ENCODE measurements at regions not wholly inside any gene's neighbourhood (a gene's known extent, or its start where the extent isn't known, plus 50 kb on each side); places are given as distances from the start of the nearest gene placed in this dataset.

DNA sequence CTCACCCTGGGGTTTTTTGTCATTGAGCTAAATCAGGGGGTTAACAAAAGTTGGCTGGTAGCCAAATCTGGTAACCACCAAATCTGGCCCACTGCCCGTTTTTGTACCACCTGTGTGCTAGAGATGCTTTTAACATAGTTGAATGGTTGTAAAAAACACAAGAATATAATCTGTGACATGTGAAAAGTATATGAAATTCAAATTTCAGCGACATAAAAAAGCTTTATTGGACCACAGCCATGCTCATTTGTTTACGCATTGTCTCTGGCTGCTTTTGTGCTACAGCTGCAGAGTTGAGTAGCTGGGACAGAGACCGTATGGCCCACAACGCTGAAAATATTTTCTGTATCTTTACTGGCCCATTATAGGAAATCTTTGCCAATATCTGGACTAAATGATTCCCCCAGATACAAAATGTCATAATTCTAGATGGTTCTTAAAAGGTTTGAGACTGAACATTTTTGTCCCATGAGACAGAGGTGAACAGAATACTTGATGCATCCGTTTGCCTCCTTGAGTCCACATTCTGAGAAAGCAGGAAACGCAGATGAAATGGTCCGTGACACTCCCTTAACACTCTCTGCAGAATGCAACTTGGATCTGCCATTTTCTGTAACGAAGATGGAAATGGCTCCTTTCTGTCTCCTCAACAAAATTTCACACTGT is 120.9 kb upstream of the PDZRN3 start:
- no peak for DNase-seq (ENCODE audit: low spot score)

DNA sequence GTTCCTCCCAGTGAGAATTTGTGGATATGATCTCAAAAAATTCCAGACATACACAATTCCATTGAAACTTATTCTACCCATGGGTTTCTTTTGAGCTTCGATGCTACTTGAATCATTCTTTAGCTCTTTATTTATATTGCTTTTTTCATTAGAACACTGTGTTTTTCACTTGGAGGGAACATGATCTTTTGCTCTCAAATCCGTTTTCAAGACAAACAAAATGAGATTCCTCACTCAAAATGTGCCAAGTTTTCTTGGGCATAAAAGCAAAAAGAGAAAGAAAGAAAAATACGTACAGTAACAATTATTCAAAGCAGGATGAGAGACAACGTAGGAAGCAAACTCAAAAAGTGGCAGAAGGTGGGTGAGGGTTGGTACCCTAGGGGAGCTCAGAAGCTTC is 118.8 kb upstream of the PDZRN3 start:
- DNase-seq (ENCODE audit: low spot score): no peak

DNA sequence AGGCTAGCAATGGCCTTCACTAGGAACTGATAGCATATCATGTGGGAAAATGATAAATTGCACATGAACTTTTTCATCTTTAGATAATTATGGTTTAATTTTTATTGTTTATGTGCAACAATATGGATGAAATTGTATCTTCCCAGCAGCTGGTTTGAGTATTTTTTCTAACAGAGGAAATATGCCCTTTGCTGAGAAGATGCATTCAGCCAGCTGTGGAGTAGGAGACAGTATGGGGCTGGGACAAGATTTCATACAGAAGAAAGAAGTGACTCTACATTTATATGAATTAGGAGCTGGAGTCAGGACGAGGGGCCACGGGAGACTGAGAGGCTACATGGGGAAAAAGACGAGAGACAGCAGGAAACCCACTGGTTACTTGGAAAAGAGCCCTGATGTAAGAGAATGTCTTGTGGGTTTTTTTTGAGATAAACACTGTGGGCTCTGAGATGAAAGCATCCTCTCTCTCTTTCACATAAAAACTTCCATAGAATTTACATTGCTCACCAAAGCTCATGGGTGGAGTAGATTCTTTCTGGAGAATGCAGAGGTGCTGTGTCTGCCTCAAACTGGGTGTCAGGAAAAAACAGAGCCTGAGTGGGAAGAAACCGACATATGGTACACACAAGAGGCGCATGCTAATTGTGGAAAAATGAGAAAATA is 115.2 kb upstream of the PDZRN3 start:
- no peak for DNase-seq (ENCODE audit: low spot score)

DNA sequence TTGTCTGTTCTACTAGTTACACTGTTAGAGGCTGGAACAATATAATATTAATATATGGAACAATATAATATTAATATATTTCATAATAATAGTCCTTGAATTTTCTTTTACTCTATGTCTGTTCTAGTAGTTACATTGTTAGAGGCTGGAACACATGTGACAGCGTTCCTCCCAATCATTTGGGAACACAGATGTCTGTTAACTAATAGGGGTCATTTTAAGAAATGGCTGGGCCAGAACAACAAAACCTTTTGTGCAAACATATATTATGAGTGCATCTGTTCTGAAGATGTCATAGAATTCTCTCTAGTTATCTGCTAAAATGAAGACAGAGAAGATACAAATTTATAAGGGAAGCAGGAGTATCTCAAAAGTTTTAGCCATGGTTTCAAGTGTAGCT is 114.0 kb upstream of the PDZRN3 start:
- DNase-seq (ENCODE audit: low spot score): no peak

DNA sequence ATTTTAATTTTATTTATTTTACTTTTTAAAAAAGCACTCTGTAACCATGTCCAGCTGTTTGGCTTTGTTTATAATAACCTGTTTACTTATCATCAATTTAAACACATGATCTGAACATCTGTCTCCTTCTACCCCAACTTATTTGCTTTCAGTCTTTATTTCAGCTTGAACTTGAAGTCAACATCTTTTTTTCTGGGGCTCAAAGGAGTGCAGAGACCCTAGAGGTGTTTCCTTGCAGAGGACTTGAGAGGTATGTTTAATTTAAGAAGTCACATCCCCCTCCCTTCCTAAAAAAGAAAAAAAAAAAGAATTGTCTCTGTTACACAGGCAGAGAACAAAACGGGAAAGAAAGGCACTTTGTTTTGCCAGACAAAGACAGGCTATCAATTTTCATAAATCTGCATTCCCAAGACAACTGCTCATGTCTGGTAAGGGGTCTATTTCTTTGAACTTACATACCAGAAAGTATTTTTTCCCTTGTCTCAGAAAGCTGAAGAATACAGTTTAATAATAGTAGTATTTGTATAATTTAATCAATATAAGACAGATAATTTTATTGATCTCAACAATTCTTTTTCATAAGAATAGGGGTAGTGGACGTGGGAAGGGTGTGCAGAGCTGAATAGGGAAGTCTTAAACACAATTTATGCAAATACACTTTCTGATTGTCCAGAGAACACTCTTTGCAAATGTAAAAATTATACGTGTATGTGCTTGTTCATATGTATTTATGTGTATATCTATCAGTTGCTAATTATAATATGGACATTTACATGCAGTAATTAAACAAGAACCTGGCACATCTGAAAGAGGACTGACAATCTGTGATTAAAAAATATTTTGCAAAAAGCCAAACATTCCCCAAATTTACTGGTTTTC is 109.7 kb upstream of the PDZRN3 start:
- DNase-seq (ENCODE audit: low spot score): no peak

DNA sequence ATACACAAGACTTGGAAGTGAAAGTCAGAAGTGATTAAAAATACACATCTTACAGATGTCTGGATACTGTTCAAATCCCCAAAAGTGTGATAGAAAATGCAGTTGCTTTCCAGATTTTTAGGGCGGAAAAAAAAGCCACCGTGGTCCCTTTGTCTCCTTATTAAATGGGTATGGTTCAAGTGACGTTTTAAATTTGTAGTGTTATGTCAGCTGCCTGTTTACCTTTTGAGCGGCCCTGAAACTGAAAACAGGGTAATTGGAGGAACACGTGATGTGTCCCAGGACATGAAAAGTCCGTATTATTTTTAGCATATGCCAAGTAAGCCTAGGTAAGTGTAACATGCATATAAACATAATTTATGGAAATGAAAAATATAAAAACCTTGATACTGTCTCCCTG is 109.0 kb upstream of the PDZRN3 start:
- DNase-seq (ENCODE audit: low spot score): no peak

DNA sequence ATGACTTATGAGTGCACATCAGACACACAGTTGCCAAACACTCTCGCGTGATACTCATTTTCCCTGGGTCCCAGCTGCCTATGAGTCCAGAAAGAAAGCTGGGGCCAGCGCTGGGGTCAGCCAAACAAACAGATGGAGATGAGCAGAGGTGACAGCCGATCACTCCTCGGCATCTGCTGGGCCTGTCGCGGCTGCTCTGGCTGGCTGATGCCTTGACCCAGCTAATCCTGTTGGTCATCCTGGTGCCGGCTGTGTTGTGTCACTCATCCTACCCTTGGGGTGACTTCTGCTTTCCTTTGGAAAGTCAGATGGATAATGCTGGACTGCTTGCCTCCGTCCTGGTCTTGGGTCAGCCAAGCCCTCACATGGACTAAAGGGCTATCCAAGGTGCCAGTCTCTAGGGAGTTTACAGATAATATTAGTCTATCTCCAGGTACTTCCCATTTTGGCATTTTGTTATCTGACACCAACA is 105.3 kb upstream of the PDZRN3 start:
- DNase-seq (ENCODE audit: low spot score): no peak

DNA sequence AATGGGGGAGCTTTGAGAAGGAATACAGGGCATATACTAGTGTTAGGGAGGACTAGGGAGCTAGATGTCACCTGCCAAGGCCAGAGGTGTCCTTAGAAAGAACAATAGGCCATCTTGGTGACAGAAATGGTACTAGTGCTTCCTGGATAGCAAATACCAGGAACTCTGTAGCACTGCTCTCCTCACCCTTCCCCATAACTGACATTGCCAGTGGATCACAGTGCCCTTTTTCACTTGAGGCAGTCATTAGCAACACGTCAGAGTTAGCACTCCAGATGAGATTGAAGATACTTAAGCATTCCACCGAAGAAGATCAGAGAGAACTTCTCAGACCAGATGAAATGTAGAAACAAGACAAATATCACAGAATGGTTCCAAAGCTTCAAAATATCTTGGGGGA is 103.1 kb upstream of the PDZRN3 start:
- DNase-seq (ENCODE audit: low spot score): no peak

DNA sequence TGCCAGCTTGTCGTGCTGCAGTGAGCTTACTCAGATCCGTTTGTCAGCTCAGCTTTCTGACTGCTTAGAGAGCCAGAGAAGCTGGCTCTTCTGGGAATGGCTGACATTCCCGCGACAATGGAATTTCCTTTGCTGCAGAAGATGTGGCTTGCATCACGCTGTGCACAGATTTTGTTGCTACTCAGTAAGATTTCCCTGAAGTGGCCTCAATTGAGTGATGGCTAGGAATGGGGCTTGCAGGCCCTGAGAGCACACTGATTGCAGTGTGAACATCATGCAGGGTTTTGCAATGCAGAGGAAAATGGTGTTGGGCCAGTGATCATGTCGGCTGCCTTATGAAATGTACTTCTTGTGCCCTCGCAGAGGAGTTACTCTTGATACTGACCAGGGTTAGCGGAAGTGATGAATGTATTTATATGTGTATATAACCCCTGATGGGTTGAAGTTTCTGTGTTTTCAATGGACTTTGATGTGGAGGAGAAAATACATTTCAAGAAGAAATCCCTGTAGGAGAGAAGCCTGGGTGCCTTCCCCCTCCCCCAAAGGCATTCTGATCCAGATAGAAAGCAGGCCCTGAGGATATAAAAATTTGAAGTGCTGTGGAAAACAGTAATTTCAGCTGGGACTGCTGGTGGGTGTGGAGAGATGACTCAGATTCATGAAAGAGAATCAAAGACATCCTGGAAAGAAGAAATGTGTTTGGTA is 102.5 kb upstream of the PDZRN3 start:
- no peak for DNase-seq (ENCODE audit: low spot score)

DNA sequence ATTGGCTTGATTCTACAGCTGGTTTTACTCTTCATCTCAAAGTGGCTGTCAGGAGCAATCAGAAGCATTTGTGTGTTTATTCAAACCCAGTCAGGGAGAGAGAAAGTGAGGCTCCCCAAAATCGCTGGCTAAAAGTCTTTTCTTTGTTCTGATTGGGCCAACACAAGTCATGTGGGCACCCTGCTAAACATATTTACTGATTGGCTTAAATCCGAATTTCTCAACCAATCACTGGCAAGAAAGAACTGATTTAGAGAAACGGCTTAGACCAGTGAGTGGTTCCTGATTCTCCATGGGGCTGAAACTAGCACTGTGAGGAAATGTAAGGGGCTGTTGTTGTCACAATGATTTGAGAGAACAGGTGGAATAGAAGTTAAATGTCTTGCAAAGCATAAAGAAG is 98.9 kb upstream of the PDZRN3 start:
- peak; percentile 29 for DNase-seq (ENCODE audit: low spot score)

DNA sequence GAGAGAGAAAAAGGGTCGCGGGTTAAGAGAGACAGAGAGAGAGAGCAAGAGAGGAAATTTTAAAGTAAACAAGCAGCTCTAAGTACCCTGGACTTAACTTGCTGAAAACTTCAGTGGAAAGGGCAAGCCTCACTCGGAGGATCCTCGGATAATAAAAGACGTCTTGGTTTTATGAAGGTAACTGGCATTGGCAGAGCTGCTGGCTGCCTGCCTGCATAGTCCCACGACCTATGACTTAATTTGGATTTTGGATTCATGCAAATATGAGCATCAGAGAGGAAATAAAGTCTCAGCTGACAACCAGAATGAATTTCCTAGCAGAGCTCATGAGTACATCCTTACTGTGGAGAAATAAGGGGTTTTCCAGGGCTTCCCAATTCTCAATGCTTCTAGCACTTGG is 95.1 kb upstream of the PDZRN3 start:
- no peak for DNase-seq (ENCODE audit: low spot score)

DNA sequence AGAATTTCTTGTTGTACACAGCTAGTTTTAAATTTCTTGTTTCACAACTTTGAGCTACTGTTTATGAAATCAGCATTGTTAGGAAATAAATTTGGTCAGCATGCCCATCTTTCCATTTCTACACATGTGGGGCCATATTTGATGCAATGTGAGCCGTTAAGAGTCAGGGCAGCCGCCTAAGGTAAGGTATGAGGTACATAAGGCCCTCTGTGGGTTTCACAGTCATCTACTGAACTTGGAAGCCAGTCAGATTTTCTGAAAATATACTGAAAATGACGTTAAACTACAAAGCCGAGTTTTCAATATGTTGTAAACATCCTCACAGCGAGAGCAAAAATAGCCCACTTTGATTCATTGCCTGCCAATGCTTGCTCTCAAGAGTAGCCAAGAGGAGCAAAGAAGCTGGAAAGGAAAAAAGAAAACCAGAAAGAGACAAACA is 94.7 kb upstream of the PDZRN3 start:
- no peak for DNase-seq (ENCODE audit: low spot score)

DNA sequence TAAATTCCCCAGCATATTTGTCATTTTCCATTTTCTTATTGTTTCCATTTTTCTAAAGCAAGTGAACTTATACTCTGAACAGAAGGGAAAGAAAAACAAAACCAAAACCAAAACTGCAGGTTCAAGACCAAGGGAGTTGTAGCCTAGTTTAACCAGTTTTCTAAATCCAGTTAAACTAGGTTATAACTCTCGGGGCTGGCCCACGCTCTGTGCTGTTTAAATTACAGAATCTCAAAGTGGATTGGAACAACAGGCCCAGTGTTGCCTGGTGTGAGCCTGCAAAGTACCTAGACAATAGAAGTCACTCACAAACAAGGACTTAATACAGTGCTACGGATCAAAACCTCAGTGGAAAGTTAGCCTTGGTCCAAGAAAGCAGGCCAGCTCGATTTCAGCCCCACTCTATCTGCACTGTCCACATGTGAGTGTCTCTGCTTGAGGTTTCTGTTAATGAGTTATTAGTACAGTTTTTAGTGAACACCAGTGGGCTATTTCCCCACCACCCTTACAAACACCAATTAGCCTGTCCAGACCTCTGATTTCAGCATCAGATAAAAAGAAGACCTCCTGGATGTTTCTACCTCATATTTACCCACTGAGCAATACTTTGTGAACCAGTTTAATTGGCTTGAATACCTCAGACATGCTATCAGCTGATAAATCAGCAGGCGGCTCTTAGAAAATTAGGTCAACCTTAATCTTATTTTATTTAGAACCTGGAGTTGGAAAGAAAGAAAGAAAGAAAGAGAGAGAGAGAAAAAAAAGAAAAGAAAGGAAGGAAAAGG is 93.8 kb upstream of the PDZRN3 start:
- DNase-seq (ENCODE audit: low spot score): no peak

DNA sequence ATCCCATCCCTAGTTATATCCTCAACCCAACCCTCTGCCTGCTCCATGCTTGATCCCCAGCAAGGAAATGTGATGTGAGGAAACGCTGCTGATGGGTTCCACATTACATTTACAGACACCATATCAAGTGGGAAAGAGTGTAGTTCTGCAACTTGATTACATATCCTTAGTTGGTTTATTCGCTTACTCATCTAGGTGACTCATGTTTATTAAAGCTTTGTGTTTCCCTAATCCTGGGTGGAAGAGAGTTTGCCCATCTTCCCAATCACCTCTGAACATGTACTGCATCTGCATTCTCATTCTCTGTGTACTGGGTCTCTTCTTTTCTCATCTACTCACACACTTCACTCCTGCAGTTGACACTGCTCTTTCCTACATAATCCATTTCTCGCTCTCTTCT is 91.7 kb upstream of the PDZRN3 start:
- no peak for DNase-seq (ENCODE audit: low spot score)

DNA sequence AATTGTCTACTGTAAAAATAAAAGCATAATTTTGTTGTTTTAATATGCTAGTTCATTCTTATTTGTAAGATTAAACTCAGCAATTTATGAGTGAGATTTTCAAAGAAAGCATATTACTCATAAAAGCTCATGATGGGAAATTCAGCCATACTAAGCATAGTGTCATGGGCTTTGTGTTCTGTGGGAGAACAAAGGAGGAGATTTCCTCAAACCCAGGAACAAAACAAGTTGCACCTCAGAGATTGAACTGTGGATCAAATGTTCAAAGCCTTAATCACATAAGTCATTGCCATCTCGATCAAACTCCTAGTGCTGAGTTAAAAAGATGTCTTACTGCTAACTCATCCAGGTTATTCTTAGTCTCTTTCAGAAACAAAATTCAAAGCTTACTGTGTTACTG is 85.6 kb upstream of the PDZRN3 start:
- DNase-seq (ENCODE audit: low spot score): no peak

DNA sequence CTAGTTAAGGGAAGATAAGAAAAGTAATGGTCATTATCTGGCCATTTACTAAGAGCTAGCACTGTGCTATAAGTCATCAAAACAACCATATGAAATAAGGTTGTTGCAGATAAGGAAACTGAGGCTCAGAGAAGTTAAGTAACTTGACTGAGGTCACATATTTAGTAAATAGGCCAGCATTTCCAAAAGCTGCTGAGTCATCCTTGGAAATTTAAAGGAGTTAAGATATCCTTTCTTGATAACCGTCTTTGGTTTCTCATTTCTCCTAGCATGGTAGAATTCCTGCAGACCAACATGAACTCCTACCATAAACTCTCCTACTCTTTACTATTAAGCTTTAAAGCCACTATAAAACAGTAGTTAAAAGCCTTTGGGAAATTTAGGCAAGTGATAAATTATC is 85.0 kb upstream of the PDZRN3 start:
- no peak for DNase-seq (ENCODE audit: low spot score)

DNA sequence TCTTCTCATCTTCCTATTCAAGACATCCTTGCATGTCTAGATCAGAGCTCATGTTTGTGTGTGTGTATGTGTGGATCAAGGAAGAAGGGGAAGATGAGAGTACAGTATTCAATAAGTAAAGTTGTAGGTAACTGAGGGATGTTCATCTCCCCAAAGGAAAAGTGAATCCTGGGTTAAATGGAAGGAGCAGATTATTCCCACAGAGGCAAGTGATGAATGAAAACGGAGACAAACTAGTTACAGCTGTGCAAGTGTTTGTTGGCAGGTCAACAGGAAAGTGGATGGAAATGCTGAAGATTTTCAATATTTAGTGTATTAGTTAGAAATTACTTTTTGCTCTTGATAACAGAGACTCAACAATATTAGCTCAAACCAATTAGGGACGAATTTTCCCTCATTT is 84.2 kb upstream of the PDZRN3 start:
- no peak for DNase-seq (ENCODE audit: low spot score)

DNA sequence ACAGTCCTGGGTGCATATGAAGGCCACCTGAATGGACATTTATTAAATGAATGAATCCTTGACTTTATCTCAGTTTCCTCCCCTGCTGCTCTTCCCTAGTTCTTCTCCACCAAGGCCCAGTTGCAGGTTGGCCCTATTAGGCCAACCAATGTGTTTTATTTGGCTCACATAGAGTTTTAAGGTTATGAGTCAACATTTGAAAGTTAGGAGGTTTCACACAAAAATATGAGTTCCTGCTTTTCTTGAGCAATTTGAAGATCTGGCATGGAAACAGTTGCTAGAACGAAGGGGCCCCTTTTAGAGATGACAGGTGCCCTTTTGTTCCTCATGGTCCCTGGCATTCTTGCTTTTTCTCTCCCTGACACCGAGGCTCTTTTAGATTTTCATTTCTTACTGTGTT is 83.0 kb upstream of the PDZRN3 start:
- no peak for DNase-seq (ENCODE audit: low spot score)

DNA sequence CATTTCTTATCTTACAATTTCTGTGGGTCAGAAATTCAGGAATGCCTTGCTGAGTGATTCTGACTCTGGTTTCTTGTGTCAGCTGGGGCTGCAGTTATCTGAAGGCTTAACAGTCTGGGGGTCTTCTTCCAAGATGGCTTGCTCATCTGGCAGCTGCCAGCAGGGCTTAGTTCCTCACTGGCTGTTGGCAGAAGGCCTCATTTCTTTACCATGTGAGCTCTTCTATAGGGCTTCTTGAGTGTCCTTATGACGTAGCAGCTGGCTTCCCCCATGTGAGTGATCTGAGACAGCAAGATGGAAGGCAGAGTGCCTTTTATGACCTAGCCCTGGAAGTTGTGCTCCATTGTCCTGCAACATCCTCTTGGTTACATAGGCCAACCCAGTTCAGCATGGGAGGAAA is 82.0 kb upstream of the PDZRN3 start:
- no peak for DNase-seq (ENCODE audit: low spot score)

DNA sequence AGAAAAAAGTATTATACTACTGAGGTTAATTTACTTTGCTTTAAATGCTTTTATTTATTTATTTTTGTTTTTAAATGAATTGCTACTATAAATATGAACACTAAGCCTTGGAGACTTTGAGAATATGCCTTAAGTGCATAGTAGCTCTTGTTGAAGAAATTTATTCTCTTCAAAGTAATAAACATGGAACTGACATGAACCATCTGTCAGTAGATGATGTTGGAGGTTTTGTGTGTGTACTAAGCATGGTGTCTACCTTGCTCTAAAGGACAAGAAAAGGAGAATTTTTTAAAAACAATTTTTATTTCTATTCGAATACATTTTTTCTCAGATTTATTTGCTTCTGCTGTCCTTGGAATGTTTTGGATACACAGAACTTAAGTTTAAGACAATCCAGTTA is 81.1 kb upstream of the PDZRN3 start:
- DNase-seq (ENCODE audit: low spot score): no peak

DNA sequence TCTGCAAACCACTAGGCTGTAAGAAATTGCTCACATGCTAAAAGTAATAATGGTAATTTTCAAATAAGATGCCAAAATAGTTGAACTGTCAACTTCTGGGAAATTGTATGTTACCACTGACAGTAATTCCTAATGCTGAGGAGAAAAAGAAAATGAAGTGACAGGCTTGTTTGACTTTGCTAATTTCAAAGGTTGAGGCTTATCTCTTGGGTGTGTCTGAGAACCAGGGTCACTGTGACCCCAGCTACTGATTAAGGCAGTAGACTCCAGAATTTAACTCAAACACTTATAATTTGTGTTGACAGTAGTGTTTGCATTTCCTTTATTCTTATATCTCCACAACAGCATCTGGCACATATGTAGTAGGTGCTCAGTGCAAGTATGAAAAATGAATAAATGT is 74.6 kb upstream of the PDZRN3 start:
- no peak for DNase-seq (ENCODE audit: low spot score)

DNA sequence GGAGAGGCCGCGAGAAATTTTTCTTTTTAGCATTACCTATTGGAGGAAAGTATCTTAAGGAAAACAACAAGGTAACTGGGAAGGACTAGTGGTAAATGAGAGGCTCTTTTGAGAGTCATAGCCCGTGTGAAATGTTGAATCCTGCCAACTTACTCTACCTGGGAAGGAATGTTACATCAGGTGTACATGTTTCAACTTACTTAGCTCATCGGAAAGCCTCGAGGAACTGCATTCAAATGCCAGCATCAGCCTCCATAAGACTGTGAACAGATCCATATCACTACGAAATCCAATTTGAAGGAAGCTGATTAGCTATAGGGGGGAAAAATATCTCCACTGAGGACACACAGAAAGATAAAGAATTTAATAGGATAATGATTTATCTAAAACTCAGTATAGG is 72.3 kb upstream of the PDZRN3 start:
- no peak for DNase-seq (ENCODE audit: low spot score)
